CD14-positive monocyte (primary cell): ENCODE measurements at regions not wholly inside any gene's neighbourhood (a gene's known extent, or its start where the extent isn't known, plus 50 kb on each side); places are given as distances from the start of the nearest gene placed in this dataset.

Experiments used
- DNase-seq, 3 donors: peaks; one replicate each; pipeline ENCODE4 v3.0.0-alpha.2; 2011 to 2022
- H2AFZ ChIP-seq: 2 replicates; pipeline ENCODE4 v1.6.0; 2012; ENCODE audit warnings: mild to moderate bottlenecking, low read depth, low read length, inconsistent platforms; ENCODE audit not compliant: insufficient read depth, poor library complexity, severe bottlenecking
- H3K27ac ChIP-seq, 2 donors: 1 replicate in 1 of 2; 2 replicates in 1 of 2; pipeline ENCODE4 v1.5.1; 2012 to 2013; ENCODE audit warnings: low read length in 2 of 2, control low read depth in 1 of 2, inconsistent platforms in 1 of 2, low read depth in 1 of 2, mild to moderate bottlenecking in 1 of 2
- H3K27me3 ChIP-seq, 2 donors: one replicate each; pipeline versions ENCODE4 v1.6.0 to v1.6.1; 2011 to 2013; ENCODE audit warnings: low read length in 2 of 2; ENCODE audit not compliant: control insufficient read depth in 2 of 2, insufficient read depth in 2 of 2
- H3K36me3 ChIP-seq, 2 donors: replicated peaks in 1 of 2; 1 replicate in 1 of 2; 2 replicates in 1 of 2; pipeline versions ENCODE4 v1.5.1 to v1.6.1; 2012 to 2013; ENCODE audit warnings: low read length in 2 of 2, control low read depth in 1 of 2, inconsistent platforms in 1 of 2, mild to moderate bottlenecking in 1 of 2; ENCODE audit not compliant: insufficient read depth in 2 of 2, control insufficient read depth in 1 of 2
- H3K4me1 ChIP-seq, 2 donors: 1 replicate in 1 of 2; 2 replicates in 1 of 2; pipeline versions ENCODE4 v1.5.1 to v1.6.1; 2012 to 2013; ENCODE audit warnings: low read length in 2 of 2, control low read depth in 1 of 2, inconsistent platforms in 1 of 2, mild to moderate bottlenecking in 1 of 2, moderate library complexity in 1 of 2; ENCODE audit not compliant: insufficient read depth in 2 of 2, control insufficient read depth in 1 of 2
- H3K4me2 ChIP-seq: replicated peaks from 2 replicates; pipeline ENCODE3; 2012; ENCODE audit warnings: low read length, moderate library complexity, mild to moderate bottlenecking; ENCODE audit not compliant: poor library complexity, severe bottlenecking; ENCODE audit errors: extremely low read depth
- H3K4me3 ChIP-seq, 3 experiments: fragments of 200-600 bp in 1 of 3; sonication (generic) in 1 of 3; replicated peaks in 1 of 3; 1 replicate in 2 of 3; 2 replicates in 1 of 3; pipeline ENCODE4 v1.5.1; 2011 to 2013; ENCODE audit warnings: low read length in 3 of 3, mild to moderate bottlenecking in 3 of 3, control low read depth in 2 of 3, low read depth in 2 of 3, inconsistent platforms in 1 of 3, moderate library complexity in 1 of 3
- H3K79me2 ChIP-seq: 2 replicates; pipeline ENCODE4 v1.6.0; 2012; ENCODE audit warnings: mild to moderate bottlenecking, control low read depth, inconsistent platforms, low read length, moderate library complexity; ENCODE audit not compliant: insufficient read depth
- H3K9ac ChIP-seq: 2 replicates; pipeline ENCODE4 v1.6.0; 2017; ENCODE audit warnings: low read length, mild to moderate bottlenecking; ENCODE audit not compliant: insufficient read depth, poor library complexity, severe bottlenecking
- H3K9me3 ChIP-seq, 2 donors: replicated peaks in 1 of 2; 1 replicate in 1 of 2; 2 replicates in 1 of 2; pipeline versions ENCODE4 v1.5.1 to v1.6.1; 2012 to 2013; ENCODE audit warnings: low read length in 2 of 2, control low read depth in 1 of 2; ENCODE audit not compliant: control insufficient read depth in 1 of 2, insufficient read depth in 1 of 2
- H4K20me1 ChIP-seq: 2 replicates; pipeline ENCODE4 v1.6.0; 2012; ENCODE audit warnings: mild to moderate bottlenecking, low read length, control low read depth, moderate library complexity; ENCODE audit not compliant: insufficient read depth
- H3K27ac Mint-ChIP-seq, 7 donors: one replicate each; pipeline ENCODE4 v1.8.0; 2020; ENCODE audit warnings: mild to moderate bottlenecking in 7 of 7, mixed read lengths in 7 of 7, moderate library complexity in 6 of 7, inconsistent platforms in 2 of 7
- H3K27me3 Mint-ChIP-seq, 3 donors: one replicate each; pipeline ENCODE4 v1.8.0; 2021 to 2022; ENCODE audit warnings: low read depth in 3 of 3, mild to moderate bottlenecking in 3 of 3, mixed read lengths in 3 of 3, moderate library complexity in 3 of 3, inconsistent platforms in 1 of 3
- H3K36me3 Mint-ChIP-seq, 2 donors: one replicate each; pipeline ENCODE4 v1.8.0; 2020; ENCODE audit warnings: mixed read lengths in 2 of 2, inconsistent platforms in 1 of 2, mild to moderate bottlenecking in 1 of 2
- H3K4me1 Mint-ChIP-seq: one replicate; pipeline ENCODE4 v1.8.0; 2020; ENCODE audit warnings: mild to moderate bottlenecking, mixed read lengths
- H3K4me3 Mint-ChIP-seq, 2 donors: one replicate each; pipeline ENCODE4 v1.8.0; 2020; ENCODE audit warnings: mild to moderate bottlenecking in 2 of 2, mixed read lengths in 2 of 2, moderate library complexity in 1 of 2
- H3K9me3 Mint-ChIP-seq, 7 donors: one replicate each; pipeline ENCODE4 v1.8.0; 2020 to 2022; ENCODE audit warnings: mixed read lengths in 7 of 7, mild to moderate bottlenecking in 6 of 7, moderate library complexity in 6 of 7, inconsistent platforms in 2 of 7
- WGBS: methylation state at CpG from one replicate; pipeline ENCODE4 v1.1.5; 2013; ENCODE audit warnings: missing lambda C conversion rate; ENCODE audit not compliant: insufficient coverage; 5-methylcytosine and 5-hydroxymethylcytosine counted together
- intact Hi-C, 2 donors: fragments of 100-400 bp; cut with micrococcal nuclease; formaldehyde crosslinking; loops; one replicate each; pipeline versions ENCODE4 v1.15.0 to v1.15.1; 2023
- TF ChIP-seq, protein P1 (sequence below): fragments of 200-600 bp; IDR thresholded peaks from one replicate; pipeline ENCODE4 v1.8.0; 2022; ENCODE audit warnings: antibody characterized with exemption, mild to moderate bottlenecking

DNA sequence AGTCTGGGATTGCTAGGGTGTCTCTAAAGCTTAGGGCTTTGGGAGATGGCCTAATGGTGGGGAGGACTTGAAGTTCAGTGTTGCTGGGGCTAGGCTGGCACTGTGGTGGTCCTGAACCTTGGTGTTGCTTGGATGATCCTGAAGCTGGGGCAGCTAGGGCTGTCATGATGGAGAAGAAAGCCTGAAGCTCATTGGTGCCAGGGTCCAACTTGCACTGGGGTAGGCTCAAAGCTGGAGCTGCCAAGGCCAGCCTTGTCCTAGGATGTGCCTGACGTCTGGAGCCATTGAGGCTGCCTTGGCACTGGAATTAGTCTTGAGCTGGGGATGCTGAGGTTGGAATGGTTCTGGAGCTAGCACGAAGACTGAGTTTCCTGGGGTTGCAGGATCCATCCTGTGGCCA lies 61.0 kb upstream of the NLRP2B start:
- Mint-ChIP-seq H3K4me1 (no peaks in the 10 kb centered on the region), H3K9me3 (peaks cover 0 to 10% (median 4%) of the 10 kb centered on the region in 7 donors), H3K27ac (no peak overlapping the region), H3K36me3 (no peaks in the 10 kb centered on the region), H3K4me3 (no peak overlapping the region), H3K27me3 (peaks cover 0 to 1% (median 0%) of the 10 kb centered on the region in 3 donors)
- H3K9me3 ChIP-seq: peaks cover 6 to 32% of the 10 kb centered on the region in 2 donors
- no peaks in the 10 kb centered on the region for H3K79me2 ChIP-seq
- H3K27me3 ChIP-seq: no peaks in the 10 kb centered on the region
- no peak overlapping the region for H3K9ac ChIP-seq
- no peak overlapping the region for H3K4me3 ChIP-seq
- H3K4me1 ChIP-seq: no peaks in the 10 kb centered on the region
- H3K36me3 ChIP-seq: no peaks in the 10 kb centered on the region
- intact Hi-C loops: no loop called here
- TF ChIP-seq, protein P1, sequence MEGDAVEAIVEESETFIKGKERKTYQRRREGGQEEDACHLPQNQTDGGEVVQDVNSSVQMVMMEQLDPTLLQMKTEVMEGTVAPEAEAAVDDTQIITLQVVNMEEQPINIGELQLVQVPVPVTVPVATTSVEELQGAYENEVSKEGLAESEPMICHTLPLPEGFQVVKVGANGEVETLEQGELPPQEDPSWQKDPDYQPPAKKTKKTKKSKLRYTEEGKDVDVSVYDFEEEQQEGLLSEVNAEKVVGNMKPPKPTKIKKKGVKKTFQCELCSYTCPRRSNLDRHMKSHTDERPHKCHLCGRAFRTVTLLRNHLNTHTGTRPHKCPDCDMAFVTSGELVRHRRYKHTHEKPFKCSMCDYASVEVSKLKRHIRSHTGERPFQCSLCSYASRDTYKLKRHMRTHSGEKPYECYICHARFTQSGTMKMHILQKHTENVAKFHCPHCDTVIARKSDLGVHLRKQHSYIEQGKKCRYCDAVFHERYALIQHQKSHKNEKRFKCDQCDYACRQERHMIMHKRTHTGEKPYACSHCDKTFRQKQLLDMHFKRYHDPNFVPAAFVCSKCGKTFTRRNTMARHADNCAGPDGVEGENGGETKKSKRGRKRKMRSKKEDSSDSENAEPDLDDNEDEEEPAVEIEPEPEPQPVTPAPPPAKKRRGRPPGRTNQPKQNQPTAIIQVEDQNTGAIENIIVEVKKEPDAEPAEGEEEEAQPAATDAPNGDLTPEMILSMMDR: no peak
- H3K4me2 ChIP-seq: no peak overlapping the region
- WGBS: 89% methylated on average over 1 of the region's 2 CpGs
- no peak overlapping the region for H2AFZ ChIP-seq
- no peaks in the 10 kb centered on the region for H4K20me1 ChIP-seq
- DNase-seq: no peak
- H3K27ac ChIP-seq: no peak overlapping the region

DNA sequence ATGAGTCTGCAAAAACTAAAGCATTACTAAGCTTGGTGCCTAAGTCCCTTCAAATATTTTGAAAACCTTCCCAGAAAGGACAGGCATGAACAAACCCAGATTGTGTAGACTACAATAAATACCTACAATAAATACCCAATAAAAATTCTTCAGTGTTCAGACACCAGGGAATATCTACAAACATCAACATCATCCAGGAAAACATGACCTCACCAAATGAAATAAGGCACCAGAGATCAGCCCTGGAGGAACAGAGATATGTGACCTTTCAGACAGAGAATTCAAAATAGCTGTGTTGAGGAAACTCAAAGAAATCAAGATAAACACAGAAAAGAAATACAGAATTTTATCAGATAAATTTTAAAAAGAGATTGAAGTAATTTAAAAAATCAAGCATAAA lies 57.8 kb upstream of the NLRP2B start:
- Mint-ChIP-seq H3K36me3 (no peaks in the 10 kb centered on the region), H3K27ac (no peak overlapping the region), H3K4me3 (no peak overlapping the region), H3K4me1 (no peaks in the 10 kb centered on the region), H3K27me3 (peaks cover 0 to 1% (median 0%) of the 10 kb centered on the region in 3 donors), H3K9me3 (peaks cover 0 to 11% (median 6%) of the 10 kb centered on the region in 7 donors)
- Histone ChIP-seq H3K9me3 (peaks cover 10 to 25% of the 10 kb centered on the region in 2 donors), H3K4me3 (no peak overlapping the region), H2AFZ (no peak overlapping the region), H4K20me1 (no peaks in the 10 kb centered on the region), H3K27ac (no peak overlapping the region), H3K4me2 (no peak overlapping the region), H3K79me2 (no peaks in the 10 kb centered on the region), H3K27me3 (no peaks in the 10 kb centered on the region), H3K36me3 (no peaks in the 10 kb centered on the region), H3K4me1 (no peaks in the 10 kb centered on the region), H3K9ac (no peak overlapping the region)
- no peak for DNase-seq
- intact Hi-C loops: no loop called here
- TF ChIP-seq, protein P1: no peak
